DMS53 treated with DMSO at 0.1 percent for 48 hours (cell line): ENCODE measurements at regions not wholly inside any gene's neighbourhood (a gene's known extent, or its start where the extent isn't known, plus 50 kb on each side); places are given as distances from the start of the nearest gene placed in this dataset.
A peak's percentile ranks its signal among the peaks of the same experiment; 100 is the strongest.

Experiments used
- DNase-seq: peaks from one replicate; lab custom pipeline; 2025; ENCODE audit not compliant: unreplicated experiment; lab: John Stamatoyannopoulos, UW

GRCh38 chr2:177077778-177078177 is 134.8 kb upstream of the HNRNPA3 start:
- DNase-seq, result no peak

GRCh38 chr2:177078416-177078815 is 134.2 kb upstream of the HNRNPA3 start:
- DNase-seq, result no peak

GRCh38 chr2:177078855-177079254 is 133.7 kb upstream of the HNRNPA3 start:
- no peak for DNase-seq

GRCh38 chr2:177080746-177081284 is 131.8 kb upstream of the HNRNPA3 start:
- no peak for DNase-seq

GRCh38 chr2:177084607-177085006 is 128.0 kb upstream of the HNRNPA3 start:
- DNase-seq, result no peak

- DNase-seq, result no peak
Measured at GRCh38 chr2:177088529-177088928, 124.1 kb upstream of the HNRNPA3 start.

- DNase-seq, result no peak
Measured at GRCh38 chr2:177090967-177091366, 121.6 kb upstream of the HNRNPA3 start.

- no peak for DNase-seq
Measured at GRCh38 chr2:177093371-177093770, 119.2 kb upstream of the HNRNPA3 start.

- DNase-seq, result no peak
Measured at GRCh38 chr2:177098001-177098613, 114.5 kb upstream of the HNRNPA3 start.

GRCh38 chr2:177101930-177102329 is 110.7 kb upstream of the HNRNPA3 start:
- DNase-seq, result no peak

GRCh38 chr2:177106212-177106611 is 106.4 kb upstream of the HNRNPA3 start:
- peak; percentile 7 for DNase-seq

GRCh38 chr2:177108890-177109289 is 103.7 kb upstream of the HNRNPA3 start:
- DNase-seq, result no peak

GRCh38 chr2:177114712-177115111 is 97.9 kb upstream of the HNRNPA3 start:
- no peak for DNase-seq

GRCh38 chr2:177117755-177118154 is 94.8 kb upstream of the HNRNPA3 start:
- DNase-seq, result no peak

GRCh38 chr2:177118636-177119035 is 94.0 kb upstream of the HNRNPA3 start:
- no peak for DNase-seq

- no peak for DNase-seq
Measured at GRCh38 chr2:177119099-177119498, 93.5 kb upstream of the HNRNPA3 start.

- DNase-seq, result no peak
Measured at GRCh38 chr2:177123048-177123447, 89.5 kb upstream of the HNRNPA3 start.

GRCh38 chr2:177124371-177124770 is 88.2 kb upstream of the HNRNPA3 start:
- DNase-seq, result no peak

- DNase-seq, result no peak
Measured at GRCh38 chr2:177127821-177128220, 84.8 kb upstream of the HNRNPA3 start.

- no peak for DNase-seq
Measured at GRCh38 chr2:177129610-177130009, 83.0 kb upstream of the HNRNPA3 start.

GRCh38 chr2:177131858-177132257 is 80.7 kb upstream of the HNRNPA3 start:
- DNase-seq, result no peak

GRCh38 chr2:177138823-177139222 is 73.8 kb upstream of the HNRNPA3 start:
- no peak for DNase-seq

- no peak for DNase-seq
Measured at GRCh38 chr2:177141866-177142265, 70.7 kb upstream of the HNRNPA3 start.
